Hepatocyte (in vitro differentiated cells): ENCODE measurements at regions not wholly inside any gene's neighbourhood (a gene's known extent, or its start where the extent isn't known, plus 50 kb on each side); places are given as distances from the start of the nearest gene placed in this dataset.

Source experiments
- DNase-seq: peaks from one replicate; pipeline ENCODE4 v3.0.0-alpha.2; 2016; ENCODE audit warnings: low spot score
- H2AFZ ChIP-seq: fragments of 200-600 bp; sonication (generic); 2 replicates; pipeline ENCODE4 v1.6.0; 2016; ENCODE audit warnings: antibody characterized with exemption, mild to moderate bottlenecking
- H3K27ac ChIP-seq: fragments of 200-600 bp; sonication (generic); 2 replicates; pipeline ENCODE4 v1.5.1; 2016; ENCODE audit warnings: mild to moderate bottlenecking
- H3K27me3 ChIP-seq: fragments of 200-600 bp; sonication (generic); 2 replicates; pipeline ENCODE4 v1.6.1; 2016
- H3K36me3 ChIP-seq: fragments of 200-600 bp; sonication (generic); replicated peaks from 2 replicates; pipeline ENCODE4 v1.5.1; 2016; ENCODE audit warnings: low read depth; ENCODE audit not compliant: insufficient read depth
- H3K4me1 ChIP-seq: fragments of 200-600 bp; sonication (generic); 2 replicates; pipeline ENCODE4 v1.5.1; 2016; ENCODE audit warnings: mild to moderate bottlenecking, moderate library complexity; ENCODE audit not compliant: insufficient read depth
- H3K4me2 ChIP-seq: fragments of 200-600 bp; sonication (generic); 2 replicates; pipeline ENCODE4 v1.6.0; 2016
- H3K4me3 ChIP-seq: fragments of 200-600 bp; sonication (generic); 2 replicates; pipeline ENCODE4 v1.5.1; 2016; ENCODE audit warnings: mild to moderate bottlenecking
- H3K79me2 ChIP-seq: fragments of 200-600 bp; sonication (generic); 2 replicates; pipeline ENCODE4 v1.6.0; 2017; ENCODE audit warnings: mild to moderate bottlenecking
- H3K9me2 ChIP-seq: fragments of 200-600 bp; sonication (generic); replicated peaks from 2 replicates; pipeline ENCODE4 v1.6.0; 2017; ENCODE audit warnings: mild to moderate bottlenecking; ENCODE audit not compliant: insufficient read depth
- H3K9me3 ChIP-seq: fragments of 200-600 bp; sonication (generic); 2 replicates; pipeline ENCODE4 v1.5.1; 2016; ENCODE audit warnings: low read depth, mild to moderate bottlenecking
- H4K20me1 ChIP-seq: fragments of 200-600 bp; sonication (generic); 2 replicates; pipeline ENCODE4 v1.6.0; 2016; ENCODE audit warnings: mild to moderate bottlenecking; ENCODE audit not compliant: insufficient read depth, poor library complexity, severe bottlenecking
- CTCF ChIP-seq: fragments of 200-600 bp; sonication (generic); IDR thresholded peaks from 2 replicates; pipeline ENCODE4 v1.5.1; 2016; ENCODE audit warnings: antibody characterized with exemption, mild to moderate bottlenecking; ENCODE audit not compliant: poor library complexity
- EZH2 ChIP-seq: fragments of 200-600 bp; sonication (generic); IDR thresholded peaks from 2 replicates; pipeline ENCODE4 v1.6.1; 2016; ENCODE audit warnings: antibody characterized with exemption, mild to moderate bottlenecking, borderline replicate concordance
- EZH2phosphoT487 ChIP-seq: fragments of 200-600 bp; sonication (generic); IDR thresholded peaks from one replicate; pipeline ENCODE4 v1.6.1; 2018; ENCODE audit warnings: antibody characterized with exemption, mild to moderate bottlenecking, low read depth, moderate library complexity; ENCODE audit not compliant: unreplicated experiment, severe bottlenecking
- WGBS: methylation state at CpG from one replicate; pipeline ENCODE4 v1.1.6; 2016; ENCODE audit warnings: low lambda C conversion rate; ENCODE audit errors: missing lambda C conversion rate; 5-methylcytosine and 5-hydroxymethylcytosine counted together

DNA sequence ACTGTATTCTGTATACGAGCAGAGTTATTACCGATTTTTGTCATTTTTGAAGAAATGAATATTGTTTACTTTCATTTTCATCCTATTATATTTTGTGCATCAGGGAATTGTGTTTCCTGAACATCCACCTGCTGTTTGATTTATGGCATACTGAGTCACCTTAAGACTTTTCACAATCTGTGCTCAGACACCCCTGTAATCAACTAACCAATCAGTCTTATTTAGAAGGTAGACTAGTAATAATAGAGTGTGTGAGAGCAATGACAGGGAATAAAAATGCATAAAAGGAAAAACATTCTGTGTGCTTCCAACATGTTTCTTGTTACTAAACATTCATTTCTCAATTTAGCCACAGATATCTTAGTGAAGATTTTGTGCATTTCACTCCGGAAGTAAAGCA is 1413.6 kb upstream of the ACO1 start:
- Histone ChIP-seq H3K36me3 (no peaks in the 10 kb centered on the region), H2AFZ (no peak overlapping the region), H3K79me2 (no peaks in the 10 kb centered on the region), H4K20me1 (no peaks in the 10 kb centered on the region), H3K9me3 (no peaks in the 10 kb centered on the region), H3K4me2 (no peak overlapping the region), H3K4me1 (no peaks in the 10 kb centered on the region), H3K9me2 (no peaks in the 10 kb centered on the region), H3K27ac (no peak overlapping the region), H3K27me3 (no peaks in the 10 kb centered on the region), H3K4me3 (no peak overlapping the region)
- DNase-seq, result no peak
- TF ChIP-seq EZH2phosphoT487 (no peak), EZH2 (no peak), CTCF (no peak)
- WGBS, result 93% methylated on average over 3 of the region's 3 CpGs

DNA sequence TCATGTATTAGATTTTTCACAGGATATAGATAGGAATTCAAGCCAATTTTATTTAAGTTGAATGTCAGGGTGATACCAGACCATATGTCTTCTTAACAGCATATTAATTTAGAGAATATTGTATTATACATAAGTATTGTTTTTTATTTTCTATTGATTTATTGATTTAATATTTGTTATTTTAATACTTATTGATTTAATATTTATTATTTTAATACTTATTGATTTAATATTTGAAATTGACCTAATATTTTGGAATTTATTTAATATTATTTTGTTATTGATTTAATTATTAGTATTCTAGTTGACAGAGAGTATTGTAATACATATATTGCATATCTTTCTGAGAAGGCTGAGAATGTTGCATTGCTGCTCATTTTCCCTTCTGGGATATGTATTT is 1411.8 kb upstream of the ACO1 start:
- Histone ChIP-seq H3K36me3 (no peaks in the 10 kb centered on the region), H4K20me1 (no peaks in the 10 kb centered on the region), H3K4me3 (no peak overlapping the region), H3K27ac (no peak overlapping the region), H3K4me1 (no peaks in the 10 kb centered on the region), H3K9me3 (no peaks in the 10 kb centered on the region), H2AFZ (no peak overlapping the region), H3K4me2 (no peak overlapping the region), H3K27me3 (no peaks in the 10 kb centered on the region), H3K79me2 (no peaks in the 10 kb centered on the region), H3K9me2 (no peaks in the 10 kb centered on the region)
- no peak for DNase-seq
- TF ChIP-seq CTCF, result no peak
- TF ChIP-seq EZH2phosphoT487, result no peak
- no peak for TF ChIP-seq EZH2

DNA sequence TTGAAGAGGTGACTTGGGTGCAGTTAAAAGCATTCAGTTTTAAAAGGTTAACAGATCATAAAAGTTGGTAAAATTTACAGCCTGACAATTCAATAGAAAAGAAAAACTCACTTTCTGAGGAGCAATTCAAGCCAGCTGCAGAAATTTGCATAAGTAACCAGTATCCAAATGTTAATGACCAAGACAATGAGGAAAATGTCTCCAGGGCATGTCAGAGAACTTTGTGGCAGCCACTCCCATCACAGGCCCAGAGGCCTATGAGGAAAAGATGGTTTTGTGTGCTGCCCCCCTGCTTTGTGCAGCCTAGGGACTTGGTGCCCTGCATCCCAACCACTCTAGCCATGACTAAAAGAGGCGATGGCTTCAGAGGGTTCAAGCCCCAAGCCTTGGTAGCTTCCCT is 1406.5 kb upstream of the ACO1 start:
- WGBS, result 93% methylated on average over 1 of the region's 1 CpG
- Histone ChIP-seq H3K27ac (no peak overlapping the region), H2AFZ (no peak overlapping the region), H3K9me2 (no peaks in the 10 kb centered on the region), H3K4me1 (no peaks in the 10 kb centered on the region), H3K79me2 (no peaks in the 10 kb centered on the region), H3K36me3 (no peaks in the 10 kb centered on the region), H3K4me2 (no peak overlapping the region), H3K4me3 (no peak overlapping the region), H3K9me3 (no peaks in the 10 kb centered on the region), H4K20me1 (no peaks in the 10 kb centered on the region), H3K27me3 (no peaks in the 10 kb centered on the region)
- no peak for DNase-seq
- no peak for TF ChIP-seq EZH2phosphoT487
- no peak for TF ChIP-seq EZH2
- TF ChIP-seq CTCF, result no peak

GRCh38 chr9:30982301-30982700 is 1402.1 kb upstream of the ACO1 start:
- Histone ChIP-seq H3K27ac (no peak overlapping the region), H3K4me3 (no peak overlapping the region), H3K79me2 (no peaks in the 10 kb centered on the region), H2AFZ (no peak overlapping the region), H3K27me3 (no peaks in the 10 kb centered on the region), H3K36me3 (no peaks in the 10 kb centered on the region), H4K20me1 (no peaks in the 10 kb centered on the region), H3K4me2 (no peak overlapping the region), H3K9me2 (no peaks in the 10 kb centered on the region), H3K4me1 (no peaks in the 10 kb centered on the region), H3K9me3 (no peaks in the 10 kb centered on the region)
- WGBS, result 85% methylated on average over 3 of the region's 3 CpGs
- DNase-seq, result no peak
- no peak for TF ChIP-seq EZH2
- TF ChIP-seq EZH2phosphoT487, result no peak
- TF ChIP-seq CTCF, result no peak
